GM18505 (cell line): ENCODE measurements at regions not wholly inside any gene's neighbourhood (a gene's known extent, or its start where the extent isn't known, plus 50 kb on each side); places are given as distances from the start of the nearest gene placed in this dataset.

Experiments used
- ATAC-seq: cut with Tn5 transposase; IDR thresholded peaks from one replicate; pipeline ENCODE4 v1.9.1; 2021; ENCODE audit not compliant: unreplicated experiment
- POLR2A ChIP-seq: IDR thresholded peaks from 4 replicates; pipeline ENCODE4 v1.6.1; 2011; ENCODE audit warnings: borderline replicate concordance; ENCODE audit not compliant: insufficient read depth, insufficient read length; ENCODE audit errors: extremely low read depth

GRCh38 chr14:42931308-42931707 is 1324.6 kb downstream of the LRFN5 start:
- no peak for TF ChIP-seq POLR2A
- no peak for ATAC-seq

GRCh38 chr14:42929806-42930480 is 1323.3 kb downstream of the LRFN5 start:
- no peak for ATAC-seq
- no peak for TF ChIP-seq POLR2A

- TF ChIP-seq POLR2A, result no peak
- no peak for ATAC-seq
These were observed 1320.6 kb downstream of the LRFN5 start for GRCh38 chr14:42927313-42927712.

- no peak for TF ChIP-seq POLR2A
- no peak for ATAC-seq
These were observed 1315.2 kb downstream of the LRFN5 start for GRCh38 chr14:42921901-42922300.

- no peak for TF ChIP-seq POLR2A
These were observed 1311.9 kb downstream of the LRFN5 start for GRCh38 chr14:42918615-42919014.

GRCh38 chr14:42911642-42912041 is 1305.0 kb downstream of the LRFN5 start:
- ATAC-seq, result no peak
- no peak for TF ChIP-seq POLR2A

More at GRCh38 chr14:42918615-42919014, 1311.9 kb downstream of the LRFN5 start:
- no peak for ATAC-seq

- no peak for ATAC-seq
These were observed 1303.0 kb downstream of the LRFN5 start for GRCh38 chr14:42909659-42910058.

GRCh38 chr14:42893183-42893582 is 1286.5 kb downstream of the LRFN5 start:
- TF ChIP-seq POLR2A, result no peak
- ATAC-seq, result no peak

More at GRCh38 chr14:42909659-42910058, 1303.0 kb downstream of the LRFN5 start:
- no peak for TF ChIP-seq POLR2A

GRCh38 chr14:42884100-42884499 is 1277.4 kb downstream of the LRFN5 start:
- TF ChIP-seq POLR2A, result no peak
- no peak for ATAC-seq

- no peak for TF ChIP-seq POLR2A
- no peak for ATAC-seq
These were observed 1271.0 kb downstream of the LRFN5 start for GRCh38 chr14:42877716-42878115.

GRCh38 chr14:42872786-42873185 is 1266.1 kb downstream of the LRFN5 start:
- TF ChIP-seq POLR2A, result no peak

GRCh38 chr14:42869681-42870080 is 1263.0 kb downstream of the LRFN5 start:
- ATAC-seq, result no peak
- no peak for TF ChIP-seq POLR2A

More at GRCh38 chr14:42872786-42873185, 1266.1 kb downstream of the LRFN5 start:
- ATAC-seq, result no peak

GRCh38 chr14:42862114-42862513 is 1255.4 kb downstream of the LRFN5 start:
- no peak for ATAC-seq
- TF ChIP-seq POLR2A, result no peak

- ATAC-seq, result no peak
- no peak for TF ChIP-seq POLR2A
These were observed 1253.7 kb downstream of the LRFN5 start for GRCh38 chr14:42860371-42860770.
